Activated CD4-positive, alpha-beta T cell treated with anti-CD3 and anti-CD28 coated beads for 36 hours (primary cell): ENCODE measurements at regions not wholly inside any gene's neighbourhood (a gene's known extent, or its start where the extent isn't known, plus 50 kb on each side); places are given as distances from the start of the nearest gene placed in this dataset.
"Not testable (repeated sequence)": the region's sequence is repeated elsewhere in the genome, so short reads cannot be mapped to it uniquely, and the experiment has no call there.

Experiments used
- ATAC-seq: fragments of 200-7000 bp; cut with Tn5 transposase; one replicate; pipeline ENCODE4 v1.10.0; 2021; ENCODE audit warnings: mild to moderate bottlenecking, moderate library complexity
- CTCF ChIA-PET: fragments of 350-600 bp; sonication (Branson Sonifier 250); formaldehyde crosslinking; loops from one replicate; lab custom pipeline; 2021; ENCODE audit warnings: antibody characterized with exemption; lab: Charles Lee
- POLR2A ChIA-PET: fragments of 350-600 bp; sonication (Branson Sonifier 250); formaldehyde crosslinking; loops from one replicate; lab custom pipeline; 2021; ENCODE audit warnings: antibody characterized with exemption, inconsistent platforms; lab: Charles Lee
- DNase-seq: peaks from one replicate; pipeline ENCODE4 v3.0.0-alpha.2; 2020
- H3K27ac Mint-ChIP-seq: one replicate; pipeline ENCODE4 v1.8.0; 2021; ENCODE audit warnings: mixed read lengths
- H3K27me3 Mint-ChIP-seq: one replicate; pipeline ENCODE4 v1.8.0; 2021; ENCODE audit warnings: mixed read lengths
- H3K36me3 Mint-ChIP-seq: one replicate; pipeline ENCODE4 v1.8.0; 2021; ENCODE audit warnings: low read depth, mixed read lengths
- H3K4me1 Mint-ChIP-seq: one replicate; pipeline ENCODE4 v1.8.0; 2021; ENCODE audit warnings: mixed read lengths
- H3K4me3 Mint-ChIP-seq: one replicate; pipeline ENCODE4 v1.8.0; 2021; ENCODE audit warnings: mild to moderate bottlenecking, moderate library complexity, mixed read lengths
- H3K9me3 Mint-ChIP-seq: one replicate; pipeline ENCODE4 v1.8.0; 2021; ENCODE audit warnings: low read depth, mixed read lengths
- intact Hi-C, 2 experiments: fragments of 100-400 bp; cut with DNase I in 1 of 2; cut with micrococcal nuclease in 1 of 2; formaldehyde crosslinking; loops; one replicate each; pipeline versions ENCODE4 v1.14.2 to v1.15.1; 2022 to 2024; cut with DNase I, micrococcal nuclease

- H3K36me3 Mint-ChIP-seq: no peaks in the 10 kb centered on the region
- no peak overlapping the region for H3K4me3 Mint-ChIP-seq
Observed at GRCh38 chr4:116202524-116202923, 882.9 kb downstream of the TRAM1L1 start.

GRCh38 chr4:116197317-116197809 lies 888.0 kb downstream of the TRAM1L1 start:
- intact Hi-C loops: no loop called here
- Mint-ChIP-seq H3K9me3 (no peaks in the 10 kb centered on the region), H3K27me3 (no peaks in the 10 kb centered on the region), H3K36me3 (no peaks in the 10 kb centered on the region), H3K27ac (no peak overlapping the region), H3K4me1 (no peaks in the 10 kb centered on the region), H3K4me3 (no peak overlapping the region)
- ATAC-seq (no peak), DNase-seq (no peak)
- POLR2A ChIA-PET: no interaction called here
- CTCF ChIA-PET: no interaction called here

More at GRCh38 chr4:116202524-116202923, 882.9 kb downstream of the TRAM1L1 start:
- ChIA-PET POLR2A (no interaction called here), CTCF (no interaction called here)
- Mint-ChIP-seq H3K4me1 (no peaks in the 10 kb centered on the region), H3K27me3 (no peaks in the 10 kb centered on the region), H3K27ac (no peak overlapping the region), H3K9me3 (no peaks in the 10 kb centered on the region)
- ATAC-seq: no peak
- no peak for DNase-seq
- intact Hi-C loops: no loop called here

- no peak overlapping the region for H3K4me3 Mint-ChIP-seq
- H3K36me3 Mint-ChIP-seq: no peaks in the 10 kb centered on the region
- ATAC-seq (no peak), DNase-seq (no peak)
- no peaks in the 10 kb centered on the region for H3K9me3 Mint-ChIP-seq
- no peak overlapping the region for H3K27ac Mint-ChIP-seq
- no peaks in the 10 kb centered on the region for H3K4me1 Mint-ChIP-seq
- no peaks in the 10 kb centered on the region for H3K27me3 Mint-ChIP-seq
- intact Hi-C loops: no loop called here
- POLR2A ChIA-PET: no interaction called here
- CTCF ChIA-PET: no interaction called here
Observed at GRCh38 chr4:116183241-116183640, 902.1 kb downstream of the TRAM1L1 start.

- ATAC-seq (no peak), DNase-seq (no peak)
- ChIA-PET CTCF (interaction anchor here (0.7 to 0.9 kb wide), 2 partner anchors 20 to 759 kb away, joined by 3 to 4 read pairs; no protein-coding TSS in a partner anchor), POLR2A (no interaction called here)
- H3K36me3 Mint-ChIP-seq: no peaks in the 10 kb centered on the region
- H3K4me3 Mint-ChIP-seq: no peak overlapping the region
- H3K27me3 Mint-ChIP-seq: no peaks in the 10 kb centered on the region
- intact Hi-C loops: no loop called here
- no peaks in the 10 kb centered on the region for H3K9me3 Mint-ChIP-seq
- H3K27ac Mint-ChIP-seq: no peak overlapping the region
- H3K4me1 Mint-ChIP-seq: no peaks in the 10 kb centered on the region
Observed at GRCh38 chr4:116180157-116180601, 905.2 kb downstream of the TRAM1L1 start.

- CTCF ChIA-PET, H3K4me3 Mint-ChIP-seq, H3K4me1 Mint-ChIP-seq, intact Hi-C loops, H3K27me3 Mint-ChIP-seq, DNase-seq, ATAC-seq, H3K9me3 Mint-ChIP-seq, H3K36me3 Mint-ChIP-seq, H3K27ac Mint-ChIP-seq: not testable (repeated sequence)
- POLR2A ChIA-PET: interaction anchor here (0.6 kb wide), 1 partner anchor 131 kb away, joined by 3 read pairs; no protein-coding TSS in a partner anchor
Observed at GRCh38 chr4:116151371-116151770, 934.0 kb downstream of the TRAM1L1 start.

GRCh38 chr4:116150152-116150551 lies 935.2 kb downstream of the TRAM1L1 start:
- Mint-ChIP-seq H3K9me3 (no peaks in the 10 kb centered on the region), H3K4me1 (no peaks in the 10 kb centered on the region), H3K4me3 (no peak overlapping the region), H3K27me3 (peaks cover 2% of the 10 kb centered on the region), H3K36me3 (no peaks in the 10 kb centered on the region), H3K27ac (no peak overlapping the region)
- intact Hi-C loops: no loop called here
- ChIA-PET CTCF (no interaction called here), POLR2A (no interaction called here)
- ATAC-seq (no peak), DNase-seq (no peak)

GRCh38 chr4:116143198-116143597 lies 942.2 kb downstream of the TRAM1L1 start:
- no peak for ATAC-seq
- Mint-ChIP-seq H3K9me3 (no peaks in the 10 kb centered on the region), H3K27me3 (no peaks in the 10 kb centered on the region), H3K4me3 (no peak overlapping the region), H3K36me3 (no peaks in the 10 kb centered on the region), H3K27ac (no peak overlapping the region), H3K4me1 (no peaks in the 10 kb centered on the region)
- DNase-seq: no peak
- ChIA-PET POLR2A (no interaction called here), CTCF (no interaction called here)
- intact Hi-C loops: no loop called here

GRCh38 chr4:116132946-116133345 lies 952.4 kb downstream of the TRAM1L1 start:
- POLR2A ChIA-PET: no interaction called here
- no peaks in the 10 kb centered on the region for H3K36me3 Mint-ChIP-seq
- no peak for DNase-seq
- H3K27ac Mint-ChIP-seq: no peak overlapping the region
- H3K27me3 Mint-ChIP-seq: no peaks in the 10 kb centered on the region
- no peak for ATAC-seq
- intact Hi-C loops: no loop called here
- no peaks in the 10 kb centered on the region for H3K9me3 Mint-ChIP-seq
- H3K4me3 Mint-ChIP-seq: no peak overlapping the region
- CTCF ChIA-PET: no interaction called here
- H3K4me1 Mint-ChIP-seq: no peaks in the 10 kb centered on the region

- ChIA-PET POLR2A (no interaction called here), CTCF (no interaction called here)
- ATAC-seq (no peak), DNase-seq (no peak)
- H3K9me3 Mint-ChIP-seq: no peaks in the 10 kb centered on the region
- intact Hi-C loops: no loop called here
- H3K4me3 Mint-ChIP-seq: no peak overlapping the region
- H3K4me1 Mint-ChIP-seq: no peaks in the 10 kb centered on the region
- no peak overlapping the region for H3K27ac Mint-ChIP-seq
- H3K36me3 Mint-ChIP-seq: no peaks in the 10 kb centered on the region
- no peaks in the 10 kb centered on the region for H3K27me3 Mint-ChIP-seq
Observed at GRCh38 chr4:116126794-116127193, 958.6 kb downstream of the TRAM1L1 start.

- H3K4me3 Mint-ChIP-seq: no peak overlapping the region
- intact Hi-C loops: no loop called here
- ChIA-PET CTCF (interaction anchor here (0.6 kb wide), 1 partner anchor 385 kb away, joined by 3 read pairs; no protein-coding TSS in a partner anchor), POLR2A (no interaction called here)
- H3K4me1 Mint-ChIP-seq: no peaks in the 10 kb centered on the region
- no peak for DNase-seq
- no peaks in the 10 kb centered on the region for H3K27me3 Mint-ChIP-seq
- no peak for ATAC-seq
- no peaks in the 10 kb centered on the region for H3K36me3 Mint-ChIP-seq
- peaks cover 2% of the 10 kb centered on the region for H3K9me3 Mint-ChIP-seq
- no peak overlapping the region for H3K27ac Mint-ChIP-seq
Observed at GRCh38 chr4:116122124-116122523, 963.3 kb downstream of the TRAM1L1 start.

GRCh38 chr4:116118221-116118620 lies 967.2 kb downstream of the TRAM1L1 start:
- DNase-seq (no peak), ATAC-seq (no peak)
- Mint-ChIP-seq H3K4me3 (no peak overlapping the region), H3K4me1 (no peaks in the 10 kb centered on the region), H3K27ac (no peak overlapping the region), H3K36me3 (no peaks in the 10 kb centered on the region), H3K27me3 (no peaks in the 10 kb centered on the region), H3K9me3 (peaks cover 2% of the 10 kb centered on the region)
- intact Hi-C loops: no loop called here
- POLR2A ChIA-PET: no interaction called here
- CTCF ChIA-PET: no interaction called here

- H3K9me3 Mint-ChIP-seq, intact Hi-C loops, H3K27me3 Mint-ChIP-seq, H3K4me1 Mint-ChIP-seq, H3K36me3 Mint-ChIP-seq, POLR2A ChIA-PET, H3K27ac Mint-ChIP-seq, DNase-seq, ATAC-seq, CTCF ChIA-PET, H3K4me3 Mint-ChIP-seq: not testable (repeated sequence)
Observed at GRCh38 chr4:116112861-116113260, 972.5 kb downstream of the TRAM1L1 start.
